GM18526 (cell line): ENCODE measurements at regions not wholly inside any gene's neighbourhood (a gene's known extent, or its start where the extent isn't known, plus 50 kb on each side); places are given as distances from the start of the nearest gene placed in this dataset.

ENCODE experiments used
- POLR2A ChIP-seq: IDR thresholded peaks from 3 replicates; pipeline ENCODE4 v1.6.1; 2011; ENCODE audit not compliant: insufficient read length; ENCODE audit errors: extremely low read depth

DNA sequence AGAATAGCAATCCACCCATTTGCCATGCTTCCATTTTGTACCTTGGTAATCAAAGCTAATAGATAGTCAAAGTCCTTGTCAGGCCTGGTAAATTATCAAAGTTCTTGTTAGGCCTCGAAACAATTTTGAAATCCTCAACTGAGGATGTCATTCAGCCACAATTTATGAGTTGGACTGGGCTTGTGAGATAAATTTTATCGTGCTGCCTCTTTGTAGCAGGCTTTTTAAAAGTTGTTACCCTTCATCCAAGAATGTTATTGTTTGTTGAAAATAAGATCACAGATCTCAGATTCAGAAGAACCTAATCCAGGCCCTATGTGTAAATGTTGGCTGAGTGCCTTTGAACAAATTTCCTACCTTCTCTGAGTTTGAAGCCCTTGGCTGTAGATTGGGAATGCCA, 143.3 kb upstream of the PROK2 start:
- no peak for TF ChIP-seq POLR2A

DNA sequence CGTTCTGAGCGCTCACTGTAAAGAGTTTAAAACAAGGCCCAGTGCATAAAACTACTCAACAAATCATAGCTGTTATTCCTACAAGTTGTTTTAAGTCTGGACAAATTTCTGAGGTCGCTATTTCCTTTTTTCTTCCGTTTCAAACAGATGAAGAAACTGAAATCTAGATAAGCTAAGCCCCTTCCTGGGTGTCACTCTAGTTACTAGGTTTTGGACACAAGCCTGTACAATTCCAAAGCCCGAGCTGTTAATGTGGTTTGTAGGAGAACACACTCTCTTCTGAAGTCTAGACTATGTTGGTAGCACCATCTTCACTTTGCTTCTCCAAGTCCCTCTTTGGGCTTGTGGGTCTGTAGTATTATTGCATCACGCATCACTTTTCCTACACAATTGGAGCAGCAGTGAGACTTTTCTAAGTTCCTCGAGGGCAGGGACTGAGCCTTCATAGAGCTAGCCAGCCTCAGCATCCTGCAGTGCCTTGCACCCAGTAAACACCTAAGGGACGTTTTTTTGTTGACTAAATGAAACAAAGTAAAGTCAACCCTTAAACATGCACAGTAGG, 142.6 kb upstream of the PROK2 start:
- TF ChIP-seq POLR2A, result no peak

DNA sequence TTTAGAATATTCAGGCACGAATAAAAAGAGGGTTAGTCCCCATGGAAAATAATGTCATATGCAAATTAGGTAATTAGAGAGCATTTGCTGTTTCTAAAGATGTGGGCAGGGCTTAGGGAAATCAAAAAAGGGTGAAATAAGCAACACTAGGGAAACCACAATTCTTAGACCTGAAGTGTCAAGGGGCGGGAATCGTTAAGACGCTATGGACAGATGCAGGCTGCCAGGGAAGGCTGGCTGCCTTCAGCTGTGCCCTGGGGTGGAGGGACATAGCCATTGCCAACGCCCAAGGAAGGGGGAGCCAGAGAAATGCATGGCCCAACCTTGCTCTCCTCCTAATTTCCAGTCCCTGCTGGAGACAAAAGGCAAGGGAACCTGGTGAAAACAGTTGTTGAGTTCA, 141.7 kb upstream of the PROK2 start:
- no peak for TF ChIP-seq POLR2A

DNA sequence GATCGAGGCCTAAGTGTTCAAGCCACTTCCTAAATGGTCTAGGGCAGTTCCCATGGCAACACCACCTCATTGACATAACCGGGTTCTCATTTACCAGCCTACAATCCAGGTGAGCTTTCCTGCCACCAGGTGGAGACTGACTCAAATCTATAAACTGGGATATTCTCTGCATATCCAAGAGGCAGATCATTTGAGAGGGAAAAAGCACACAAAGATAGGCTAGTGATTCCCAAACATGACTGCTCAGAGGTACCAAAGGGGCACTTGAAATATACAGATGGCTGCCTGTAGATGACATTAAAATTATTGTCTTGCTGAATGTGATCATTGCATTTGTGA, 141.3 kb upstream of the PROK2 start:
- no peak for TF ChIP-seq POLR2A

DNA sequence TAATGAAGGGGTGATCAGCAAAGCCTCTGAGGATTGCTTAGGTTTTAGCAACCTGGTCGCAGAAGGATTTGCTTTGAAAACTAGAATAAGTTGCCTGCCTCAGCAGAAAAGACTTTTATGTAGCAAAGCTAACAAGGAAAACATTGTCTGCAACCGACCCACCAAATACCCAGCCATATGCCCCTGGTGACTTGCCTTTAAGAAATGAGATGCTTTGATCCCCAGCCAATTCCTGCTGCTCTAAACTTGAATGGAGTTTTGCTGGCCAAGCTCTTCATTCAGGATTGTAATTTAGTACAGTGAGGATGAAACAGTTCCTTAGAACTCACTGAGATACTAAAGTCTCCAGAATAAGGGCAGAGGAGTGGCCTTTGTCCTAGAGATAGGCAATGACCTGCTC, 139.8 kb upstream of the PROK2 start:
- TF ChIP-seq POLR2A, result no peak

DNA sequence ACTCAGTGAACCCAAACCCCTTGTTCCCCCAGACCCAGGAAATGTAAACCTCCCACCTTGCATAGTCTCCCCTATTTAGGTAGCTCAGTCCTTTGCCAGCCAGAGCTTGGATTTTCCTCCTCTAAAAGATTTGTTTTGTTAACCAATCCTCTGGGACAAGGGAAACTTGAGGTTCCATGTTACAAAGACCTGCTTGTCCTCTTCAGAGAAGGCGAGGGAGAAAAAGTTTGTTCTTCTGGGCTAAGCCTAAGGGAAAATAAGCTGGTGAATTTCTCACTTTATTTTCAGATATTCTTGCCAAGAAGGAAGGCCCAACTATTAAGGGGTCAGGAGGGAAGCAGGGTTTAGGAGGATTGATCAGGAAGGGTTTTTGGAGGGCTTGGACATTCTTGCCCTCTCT, 136.1 kb upstream of the PROK2 start:
- TF ChIP-seq POLR2A, result no peak

DNA sequence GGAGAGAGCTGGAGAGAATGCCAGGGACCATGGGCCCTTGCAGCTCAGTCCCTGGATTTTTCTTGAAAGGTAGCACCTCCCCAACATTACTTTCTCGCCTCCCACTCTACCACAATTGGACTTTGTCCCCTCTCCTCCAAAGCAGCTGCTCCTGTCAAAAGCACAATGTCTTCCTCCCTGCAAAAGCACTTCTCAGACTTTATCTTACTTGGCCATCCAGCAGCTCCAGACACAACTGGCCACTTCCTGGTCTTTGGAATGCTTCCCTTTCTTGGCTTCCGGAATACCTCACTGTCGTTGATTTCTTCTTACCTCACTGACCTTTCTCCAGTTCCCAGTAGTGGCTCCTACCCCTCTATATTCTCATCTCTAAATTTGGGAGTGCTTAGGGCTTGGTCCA, 134.6 kb upstream of the PROK2 start:
- TF ChIP-seq POLR2A, result no peak

DNA sequence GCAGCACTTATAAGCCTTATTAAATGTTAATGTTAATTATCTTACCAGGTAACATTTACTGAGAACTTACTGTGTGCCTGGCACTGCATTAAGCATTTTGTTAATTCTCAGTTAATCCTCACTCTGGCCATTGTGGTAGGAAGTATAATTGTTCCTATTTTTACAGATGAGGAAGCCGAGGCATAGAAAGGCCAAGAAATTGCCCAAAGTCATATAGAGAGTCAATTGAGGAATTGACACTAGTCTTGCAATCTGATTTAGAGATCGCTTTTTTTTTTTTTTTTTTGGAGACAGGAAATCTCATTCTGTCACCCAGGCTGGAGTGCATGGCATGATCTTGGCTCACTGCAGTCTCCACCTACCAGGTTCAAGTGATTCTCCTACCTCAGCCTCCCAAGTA, 132.6 kb upstream of the PROK2 start:
- no peak for TF ChIP-seq POLR2A

DNA sequence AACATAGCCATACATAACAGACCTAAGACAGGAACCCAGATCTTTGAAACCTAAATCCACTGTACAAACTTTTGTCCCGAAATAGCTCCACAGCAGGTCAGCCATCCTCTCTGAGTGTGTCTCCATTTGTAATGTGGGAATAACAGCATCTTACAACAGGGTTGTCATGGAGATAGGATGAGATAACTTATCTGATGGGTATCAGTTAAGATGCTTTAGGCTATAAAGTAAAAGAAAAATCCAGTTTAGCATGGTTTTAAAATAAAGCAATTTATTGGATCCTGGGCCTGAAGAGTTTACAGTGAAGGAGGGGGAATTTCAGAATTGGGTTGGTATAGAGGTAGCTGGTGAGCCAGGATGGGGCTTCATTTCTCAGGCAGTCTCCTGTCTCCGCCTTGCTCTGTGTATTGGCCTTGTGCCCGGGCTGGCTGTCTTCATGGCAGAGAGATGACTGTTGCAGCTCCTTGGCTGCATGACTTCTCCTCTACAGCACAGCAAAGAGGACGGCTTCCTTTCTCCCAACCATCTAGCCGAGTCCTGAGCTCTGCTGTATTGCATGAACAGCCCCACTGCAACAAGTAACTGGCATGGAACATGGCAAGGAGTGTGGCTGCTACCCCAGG, 131.9 kb upstream of the PROK2 start:
- TF ChIP-seq POLR2A, result no peak

DNA sequence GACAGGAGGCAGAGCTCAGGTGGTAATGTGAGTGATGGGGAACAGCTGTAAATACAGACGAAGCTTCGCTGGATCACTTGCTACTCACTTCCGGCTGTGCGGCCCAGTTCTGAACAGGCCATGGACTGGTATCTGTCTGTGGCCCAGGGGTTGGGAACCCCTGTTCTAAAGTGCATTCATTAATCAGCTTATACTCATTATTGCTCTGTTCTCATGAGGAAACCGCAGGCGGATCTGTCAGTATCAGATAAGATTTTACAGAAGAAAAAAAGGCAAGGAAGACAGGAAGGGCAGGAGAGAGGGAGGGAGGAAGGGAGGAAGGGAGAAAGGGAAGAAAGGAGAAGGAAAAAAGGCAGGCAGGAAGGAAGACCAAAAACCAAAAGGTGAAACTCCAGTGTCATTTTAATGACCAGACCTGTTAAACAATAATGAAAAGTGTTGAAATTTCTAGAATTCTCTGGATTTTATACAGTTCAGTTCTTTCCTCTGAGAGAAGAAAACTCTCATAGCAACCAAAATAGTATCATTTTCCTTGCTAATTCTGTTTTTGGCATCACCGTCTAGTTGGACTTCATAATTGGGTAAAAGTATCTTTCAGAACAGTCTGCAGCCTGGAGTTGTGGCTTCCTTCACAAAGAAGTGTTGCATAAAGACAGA, 128.0 kb upstream of the PROK2 start:
- TF ChIP-seq POLR2A, result no peak

DNA sequence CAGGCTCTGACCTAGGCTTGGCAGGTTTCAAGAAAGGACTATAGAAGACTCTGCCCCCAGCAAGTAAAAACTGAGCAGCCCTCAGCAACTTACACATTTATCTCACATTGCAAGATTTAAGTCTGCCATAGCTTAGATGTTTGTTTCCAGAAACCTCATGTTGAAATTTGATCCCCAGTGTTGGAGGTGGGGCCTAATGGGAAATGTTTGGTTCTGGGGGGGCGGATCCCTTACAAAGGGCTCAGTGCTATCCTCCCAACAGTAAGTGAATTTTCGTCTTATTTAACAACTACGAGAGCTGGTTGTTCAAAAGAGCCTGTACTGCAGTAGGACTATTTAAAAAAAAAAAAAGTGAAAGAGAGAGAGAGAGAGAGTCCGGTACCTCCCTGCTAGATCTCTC, 125.2 kb upstream of the PROK2 start:
- no peak for TF ChIP-seq POLR2A

DNA sequence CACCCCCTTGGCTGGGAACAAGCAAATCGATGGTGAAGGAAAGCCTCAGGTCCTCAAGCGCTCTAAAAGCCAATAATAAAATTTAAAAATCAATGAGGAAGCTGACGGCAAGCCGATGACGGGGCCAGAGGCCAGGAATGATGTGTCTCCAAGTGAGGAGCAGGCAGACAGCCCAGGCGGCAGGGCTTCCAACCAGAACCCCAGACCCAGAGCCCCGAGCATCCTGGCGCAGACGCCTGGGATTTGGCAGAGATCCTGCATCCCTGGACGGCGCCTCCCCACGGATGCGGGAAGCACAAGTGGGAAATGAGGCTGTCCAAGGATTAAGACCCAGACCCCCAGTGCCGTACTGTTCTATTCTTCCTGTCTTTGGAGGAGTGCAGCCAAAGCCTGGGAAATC, 123.0 kb upstream of the PROK2 start:
- no peak for TF ChIP-seq POLR2A

DNA sequence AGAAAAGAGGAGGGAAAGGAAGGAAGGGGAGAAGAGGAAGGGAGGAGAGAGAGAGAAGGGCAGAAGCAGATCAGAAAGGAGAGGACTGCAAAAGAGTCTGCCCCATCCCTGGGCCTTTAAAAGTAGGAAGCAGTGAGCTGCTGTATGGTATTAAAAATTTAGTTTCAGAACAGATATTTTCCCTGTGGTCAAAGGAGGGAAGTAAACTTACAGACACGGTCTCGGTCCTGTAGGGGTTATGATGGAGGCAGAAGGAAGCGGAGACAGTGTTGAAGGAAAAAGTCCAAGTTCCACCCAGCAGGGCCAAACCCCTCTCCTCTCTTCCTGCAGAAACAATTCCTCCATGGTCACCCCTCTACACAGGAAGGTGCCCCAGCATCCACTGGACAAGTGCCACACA, 122.0 kb upstream of the PROK2 start:
- no peak for TF ChIP-seq POLR2A

DNA sequence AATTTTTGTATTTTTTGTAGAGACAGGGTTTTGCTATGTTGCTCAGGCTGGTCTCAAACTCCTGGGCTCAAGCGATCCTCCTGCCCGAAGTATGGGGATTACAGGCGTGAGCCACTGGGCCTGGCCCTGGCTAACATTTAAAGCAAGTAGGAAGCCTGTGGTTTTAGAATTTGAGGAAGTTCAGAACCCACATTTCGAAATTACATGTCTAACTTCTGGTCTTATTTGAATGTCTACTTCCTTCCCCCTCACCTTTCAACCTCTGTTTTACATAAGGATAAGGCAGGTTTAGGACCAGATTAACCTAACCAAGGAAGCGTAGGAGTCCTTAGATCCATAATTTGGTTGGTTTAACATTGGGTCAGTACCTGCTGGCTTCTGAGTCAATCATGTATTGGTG, 120.5 kb upstream of the PROK2 start:
- TF ChIP-seq POLR2A, result no peak

DNA sequence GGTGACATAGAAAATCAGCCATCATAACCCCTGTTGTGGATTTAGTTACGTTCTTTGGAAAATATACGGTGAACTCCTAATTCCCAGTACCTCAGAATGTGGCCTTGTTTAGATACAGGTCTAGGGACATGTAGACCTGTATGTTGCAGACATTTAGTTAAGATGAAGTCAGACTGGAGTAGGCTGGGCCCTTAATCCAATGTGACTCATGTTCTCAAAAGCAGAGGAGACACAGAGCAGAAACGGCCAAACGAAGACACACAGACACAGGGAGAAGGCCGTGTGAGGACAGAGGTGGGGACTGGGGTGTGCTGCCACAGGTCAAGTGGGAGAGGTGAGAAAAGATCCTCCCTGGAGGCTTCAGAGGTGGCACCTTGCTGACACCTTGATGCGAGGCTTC, 119.0 kb upstream of the PROK2 start:
- no peak for TF ChIP-seq POLR2A

DNA sequence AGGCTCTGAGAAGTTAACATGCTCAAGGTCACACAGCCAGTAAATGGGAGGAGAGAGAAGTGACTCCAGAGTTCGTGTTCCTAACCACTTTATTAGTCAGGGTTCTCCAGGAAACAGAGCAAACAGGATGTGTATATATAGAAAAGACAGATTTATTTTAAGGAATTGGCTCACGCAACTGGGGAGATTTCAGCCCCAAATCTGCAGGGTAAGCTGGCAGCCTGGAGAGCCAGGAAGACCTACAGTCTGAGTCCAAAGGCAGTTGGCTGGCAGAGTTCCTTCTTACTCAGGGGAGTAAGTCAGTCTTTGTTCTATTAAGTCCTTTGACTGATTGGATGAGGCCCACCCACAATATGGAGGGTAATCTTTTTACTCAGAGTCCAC, 118.2 kb upstream of the PROK2 start:
- TF ChIP-seq POLR2A, result no peak
